ENCODE measurements at regions not wholly inside any gene's neighbourhood (a gene's known extent, or its start where the extent isn't known, plus 50 kb on each side); places are given as distances from the start of the nearest gene placed in this dataset.

DNA sequence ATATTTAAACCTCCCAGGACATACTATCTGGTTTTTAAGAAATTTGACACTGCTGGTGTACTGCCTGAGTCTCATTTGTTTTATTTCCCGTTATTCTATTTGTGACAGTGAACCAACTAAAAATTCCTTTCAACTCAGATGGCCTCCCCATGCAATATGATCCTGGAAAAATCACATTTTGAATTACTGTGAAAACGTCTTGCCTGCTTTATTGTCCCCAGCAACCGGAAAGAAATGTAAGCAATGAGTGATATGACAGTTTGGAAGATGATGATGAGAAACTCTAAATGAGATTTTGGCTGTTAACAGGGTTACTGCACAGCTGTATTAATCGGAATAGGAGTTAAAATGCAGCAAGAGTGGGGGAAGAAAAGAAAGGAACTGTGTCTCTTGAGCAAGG is 590.7 kb upstream of the CDH5 start:
- no peak for DNase-seq
- Mint-ChIP-seq H3K4me1 (no peaks in the 10 kb centered on the region), H3K9me3 (peaks cover 5 to 17% of the 10 kb centered on the region in 2 donors), H3K4me3 (no peak overlapping the region), H3K27ac (no peak overlapping the region), H3K27me3 (no peaks in the 10 kb centered on the region)
- ATAC-seq, result no peak

DNA sequence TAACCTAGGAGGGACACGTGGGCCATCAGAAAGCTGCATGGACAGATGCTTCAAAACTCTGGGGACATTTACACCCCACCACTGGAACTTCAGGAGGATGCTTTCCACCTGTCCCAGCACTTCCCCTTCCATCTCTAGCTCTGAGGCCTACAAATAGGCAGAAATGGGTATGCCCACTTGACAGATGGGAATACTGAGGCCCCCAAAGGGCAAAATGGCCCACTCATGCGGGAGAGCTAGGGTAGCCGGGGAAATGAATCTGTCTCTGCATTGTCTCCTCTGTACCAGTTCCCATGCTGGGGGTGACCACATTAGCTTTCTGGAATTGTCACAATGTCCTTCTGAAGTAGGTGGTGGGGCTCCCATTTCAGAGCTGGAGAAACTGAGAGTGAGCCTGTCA is 592.1 kb upstream of the CDH5 start:
- ATAC-seq (no peak), DNase-seq (no peak)
- Mint-ChIP-seq H3K4me1 (no peaks in the 10 kb centered on the region), H3K27me3 (no peaks in the 10 kb centered on the region), H3K27ac (no peak overlapping the region), H3K9me3 (peaks cover 5 to 15% of the 10 kb centered on the region in 2 donors), H3K4me3 (no peak overlapping the region)

DNA sequence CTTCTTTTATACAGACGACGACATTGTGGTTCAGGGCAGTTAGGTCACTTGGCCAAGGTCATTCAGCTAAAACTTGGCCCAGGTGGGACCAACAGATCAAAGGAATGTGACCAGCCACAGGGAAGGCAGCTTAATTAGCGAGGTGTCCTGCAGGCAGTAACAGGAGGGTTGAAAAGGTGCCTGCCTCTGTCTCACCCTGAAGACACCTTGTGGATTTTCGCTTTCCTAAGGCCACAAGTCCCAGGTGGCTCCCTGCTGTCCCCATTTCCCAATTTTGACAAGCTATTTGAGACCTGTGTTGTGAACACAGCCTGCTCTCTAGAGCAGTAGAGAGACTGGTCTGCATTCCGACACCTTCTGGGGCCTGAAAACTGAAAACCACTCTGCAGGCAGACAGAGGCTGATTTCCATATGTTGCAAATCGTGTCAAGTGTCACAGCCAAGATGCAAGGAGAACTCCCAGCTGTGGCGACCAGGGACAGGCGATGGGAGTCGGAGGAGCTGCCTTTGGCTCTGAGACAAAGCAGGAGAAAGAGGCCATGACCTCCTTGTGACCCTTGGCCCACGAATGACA is 593.1 kb upstream of the CDH5 start:
- ATAC-seq, result no peak

DNA sequence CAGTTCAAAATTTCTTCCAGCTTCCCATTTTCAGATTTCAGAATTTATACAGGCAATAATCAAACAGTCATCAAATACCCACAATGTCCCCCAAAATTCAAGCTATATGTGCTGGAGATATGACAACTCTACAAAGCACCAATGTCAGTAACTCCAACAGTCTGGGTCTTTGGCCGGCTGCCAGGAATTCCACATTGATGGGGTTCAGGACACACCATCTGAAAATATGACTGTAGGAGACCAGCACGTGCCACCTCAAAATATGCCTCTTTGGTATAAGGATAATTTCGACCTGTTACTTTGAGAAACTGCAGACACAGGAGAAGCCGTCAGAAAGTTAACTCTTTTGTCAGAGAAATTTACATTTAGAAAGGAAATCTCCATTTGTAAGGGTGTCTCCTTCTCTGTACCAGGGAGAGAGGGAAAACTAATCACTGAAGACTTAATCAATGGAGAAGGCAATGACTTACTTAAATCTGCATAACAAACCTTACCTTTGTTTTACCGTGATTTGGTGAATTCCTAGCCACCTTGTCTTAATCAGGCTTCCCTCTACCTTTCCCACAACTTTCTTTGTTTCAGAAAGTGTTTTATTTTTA is 594.3 kb upstream of the CDH5 start:
- Mint-ChIP-seq H3K27ac (no peak overlapping the region), H3K9me3 (peaks cover 3 to 12% of the 10 kb centered on the region in 2 donors), H3K4me3 (no peak overlapping the region), H3K4me1 (no peaks in the 10 kb centered on the region), H3K27me3 (no peaks in the 10 kb centered on the region)
- ATAC-seq, result no peak
- no peak for DNase-seq

More for the DNA sequence above, 593.1 kb upstream of the CDH5 start:
- no peak for DNase-seq
- Mint-ChIP-seq H3K27me3 (no peaks in the 10 kb centered on the region), H3K4me3 (no peak overlapping the region), H3K4me1 (no peaks in the 10 kb centered on the region), H3K27ac (no peak overlapping the region), H3K9me3 (peaks cover 5 to 15% of the 10 kb centered on the region in 2 donors)

DNA sequence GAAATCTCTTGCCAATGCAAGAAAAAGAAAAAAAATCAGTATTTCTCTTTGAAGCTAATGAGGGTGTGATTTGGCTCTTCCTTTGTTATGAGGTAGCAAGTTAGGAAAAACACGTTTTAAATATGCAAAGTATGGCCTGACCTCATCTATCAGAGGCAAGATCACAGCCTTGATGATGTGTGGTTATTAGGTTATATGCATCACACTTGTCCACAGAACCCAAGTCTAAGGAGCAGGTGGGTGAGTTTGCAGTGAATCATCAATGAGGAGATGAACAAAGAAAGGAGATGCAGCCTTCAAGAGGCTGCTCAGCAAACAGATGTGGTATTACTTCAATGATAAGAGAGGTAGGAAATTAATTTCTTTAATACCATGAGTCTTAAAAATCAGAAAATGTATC is 594.8 kb upstream of the CDH5 start:
- Mint-ChIP-seq H3K9me3 (peaks cover 0 to 7% of the 10 kb centered on the region in 2 donors), H3K4me3 (no peak overlapping the region), H3K27me3 (no peaks in the 10 kb centered on the region), H3K27ac (no peak overlapping the region), H3K4me1 (no peaks in the 10 kb centered on the region)
- no peak for ATAC-seq
- no peak for DNase-seq

DNA sequence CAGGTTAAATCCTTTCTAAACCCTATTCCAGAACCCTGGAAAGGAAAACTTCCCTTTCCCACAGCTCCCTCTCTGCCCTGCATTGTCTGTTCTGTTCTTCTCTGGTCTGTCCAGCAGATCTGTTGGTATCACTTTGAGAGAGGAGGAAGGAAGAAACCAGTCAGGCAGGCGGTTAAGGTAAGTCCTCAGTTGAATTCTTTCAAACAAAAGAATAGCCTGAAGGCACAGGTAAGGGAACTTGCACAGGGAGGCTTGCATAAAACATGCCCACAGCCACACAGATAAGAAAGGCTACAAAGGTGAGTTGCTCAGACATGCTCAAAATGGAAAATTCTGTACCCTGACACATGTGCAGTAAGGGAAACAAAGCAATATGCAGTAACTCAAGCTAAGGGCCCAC is 595.7 kb upstream of the CDH5 start:
- H3K27me3 Mint-ChIP-seq, result no peaks in the 10 kb centered on the region
- DNase-seq (no peak), ATAC-seq (no peak)
- H3K4me1 Mint-ChIP-seq, result no peaks in the 10 kb centered on the region
- peaks cover 0 to 7% of the 10 kb centered on the region in 2 donors for H3K9me3 Mint-ChIP-seq
- H3K27ac Mint-ChIP-seq, result no peak overlapping the region
- no peak overlapping the region for H3K4me3 Mint-ChIP-seq

DNA sequence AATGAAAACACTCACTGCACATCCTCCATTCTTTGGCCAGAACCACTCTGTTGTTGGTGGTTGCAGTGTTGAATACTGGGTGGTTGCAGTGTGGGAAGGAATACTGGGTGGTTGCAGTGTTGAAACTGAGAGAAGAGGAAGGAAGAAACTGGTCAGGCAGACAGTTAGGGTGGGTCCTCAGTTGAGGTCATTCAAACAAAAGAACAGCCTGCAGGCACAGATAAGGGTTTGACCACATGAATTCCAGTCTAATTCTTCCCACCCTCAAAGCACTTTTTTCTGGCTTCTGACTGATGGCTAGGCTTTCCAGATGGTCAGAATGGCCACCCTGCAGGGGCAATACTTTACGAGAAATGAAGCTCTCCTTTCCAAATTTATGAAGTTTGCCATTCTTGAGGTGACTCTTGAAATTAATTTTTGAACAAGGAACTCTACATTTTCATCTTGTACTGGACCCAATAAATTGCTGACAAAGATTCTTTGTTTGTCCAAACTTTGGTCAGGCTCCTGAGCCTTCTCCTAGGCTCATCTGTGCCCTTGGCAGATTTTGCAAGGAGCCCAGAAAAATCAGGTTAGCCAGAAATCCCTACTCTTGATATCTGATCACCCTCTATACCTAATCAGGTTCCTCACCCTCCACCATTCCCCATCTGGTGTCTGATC is 596.6 kb upstream of the CDH5 start:
- DNase-seq, result no peak
- no peak overlapping the region for H3K4me3 Mint-ChIP-seq
- ATAC-seq, result no peak
- H3K4me1 Mint-ChIP-seq, result no peaks in the 10 kb centered on the region
- H3K9me3 Mint-ChIP-seq, result peaks cover 0 to 7% of the 10 kb centered on the region in 2 donors
- H3K27me3 Mint-ChIP-seq, result no peaks in the 10 kb centered on the region
- no peak overlapping the region for H3K27ac Mint-ChIP-seq

DNA sequence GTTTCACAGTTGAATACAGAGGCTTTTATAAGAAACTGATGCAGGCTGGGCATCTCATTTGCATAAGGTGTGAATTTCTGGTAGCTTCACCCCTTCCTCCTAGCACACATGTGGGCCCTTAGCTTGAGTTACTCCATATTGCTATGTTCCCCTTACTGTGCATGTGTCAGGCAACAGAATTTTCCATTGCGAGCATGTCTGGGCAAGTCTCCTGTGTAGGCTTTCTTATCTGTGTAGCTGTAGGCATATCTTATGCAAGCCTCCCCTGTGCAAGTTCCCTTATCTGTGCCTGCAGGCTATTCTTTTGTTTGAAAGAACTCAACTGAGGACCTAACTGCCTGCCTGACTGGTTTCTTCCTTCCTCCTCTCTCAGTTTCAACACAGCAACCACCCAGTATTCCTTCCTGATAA is 597.4 kb upstream of the CDH5 start:
- no peaks in the 10 kb centered on the region for H3K4me1 Mint-ChIP-seq
- H3K27me3 Mint-ChIP-seq, result no peaks in the 10 kb centered on the region
- ATAC-seq (no peak), DNase-seq (no peak)
- no peak overlapping the region for H3K4me3 Mint-ChIP-seq
- H3K27ac Mint-ChIP-seq, result no peak overlapping the region
- H3K9me3 Mint-ChIP-seq, result peaks cover 0 to 7% of the 10 kb centered on the region in 2 donors

DNA sequence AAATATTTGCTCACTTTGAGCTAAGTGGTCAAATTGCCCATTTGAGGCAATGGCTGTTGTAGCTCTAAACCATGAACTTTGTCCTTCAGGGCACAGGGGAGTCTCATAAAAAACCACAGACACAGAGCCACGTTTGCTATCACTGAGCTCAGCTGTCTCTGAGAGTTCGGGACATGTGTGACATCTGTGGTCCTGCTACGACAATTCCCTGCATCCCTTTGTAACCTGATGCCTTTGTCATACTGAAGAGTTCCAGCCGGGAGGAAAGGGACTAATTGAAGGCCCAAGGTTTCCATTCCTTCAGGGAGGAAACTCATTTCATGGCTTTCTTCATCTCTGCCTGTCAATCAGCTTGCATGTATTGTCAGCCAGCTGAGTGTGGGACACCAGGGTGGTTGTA is 599.4 kb upstream of the CDH5 start:
- ATAC-seq (no peak), DNase-seq (no peak)
- H3K4me1 Mint-ChIP-seq, result no peaks in the 10 kb centered on the region
- H3K9me3 Mint-ChIP-seq, result peaks cover 0 to 7% of the 10 kb centered on the region in 2 donors
- no peak overlapping the region for H3K4me3 Mint-ChIP-seq
- H3K27me3 Mint-ChIP-seq, result no peaks in the 10 kb centered on the region
- no peak overlapping the region for H3K27ac Mint-ChIP-seq

DNA sequence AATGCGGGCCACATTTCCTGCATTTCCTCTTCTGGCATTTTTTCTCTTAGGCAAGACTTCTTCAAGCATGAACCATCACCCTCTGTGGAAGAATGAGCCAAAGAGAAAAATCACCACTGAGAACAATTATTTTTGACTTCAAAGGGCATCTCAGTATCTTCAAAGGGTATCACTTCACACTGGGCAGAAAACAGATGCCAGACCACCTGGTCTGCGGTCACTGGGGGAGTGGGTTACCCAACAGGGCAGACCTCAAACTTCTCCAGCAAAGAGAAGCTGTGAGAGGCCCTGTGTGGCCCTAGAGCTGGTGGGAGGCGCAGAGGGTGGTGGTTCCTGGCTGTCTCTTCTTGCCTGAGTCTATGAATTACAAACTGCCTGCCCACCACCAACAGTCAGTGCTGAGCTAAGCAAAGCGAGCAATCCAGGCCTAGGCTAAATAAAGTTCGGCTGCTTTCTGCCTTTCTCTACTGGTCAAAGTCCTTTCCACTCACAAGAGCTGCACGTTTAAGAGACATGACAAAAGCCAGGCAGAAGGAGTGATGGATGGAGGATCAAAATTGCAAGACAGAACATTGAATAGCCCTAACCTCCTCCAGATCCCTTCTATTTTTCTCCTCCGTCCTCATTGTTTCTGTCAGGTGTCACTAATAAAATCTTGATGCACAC is 602.7 kb upstream of the CDH5 start:
- no peaks in the 10 kb centered on the region for H3K4me1 Mint-ChIP-seq
- no peaks in the 10 kb centered on the region for H3K27me3 Mint-ChIP-seq
- no peak overlapping the region for H3K27ac Mint-ChIP-seq
- DNase-seq, result no peak
- ATAC-seq, result peak; percentile 28
- no peak overlapping the region for H3K4me3 Mint-ChIP-seq
- no peaks in the 10 kb centered on the region for H3K9me3 Mint-ChIP-seq

DNA sequence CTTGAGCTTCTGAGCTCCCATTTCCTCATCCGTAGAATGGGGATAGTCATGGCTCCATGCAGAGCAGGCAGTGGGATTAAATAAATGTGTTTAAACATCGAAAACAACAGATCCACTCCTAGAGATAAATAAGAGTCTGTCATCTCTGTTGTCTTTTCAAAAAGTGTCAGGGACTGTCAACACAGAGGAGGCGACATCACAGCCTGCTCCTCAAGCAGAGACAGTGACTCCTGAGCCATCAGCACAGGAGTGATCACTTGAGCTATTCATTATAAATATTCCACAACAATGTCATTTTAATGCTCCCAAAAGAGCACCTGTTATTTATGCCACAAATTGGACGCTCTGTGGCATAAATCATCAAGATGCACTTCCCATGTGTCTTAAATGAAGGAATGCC is 605.6 kb upstream of the CDH5 start:
- no peaks in the 10 kb centered on the region for H3K4me1 Mint-ChIP-seq
- ATAC-seq (no peak), DNase-seq (no peak)
- no peaks in the 10 kb centered on the region for H3K27me3 Mint-ChIP-seq
- no peak overlapping the region for H3K27ac Mint-ChIP-seq
- H3K9me3 Mint-ChIP-seq, result no peaks in the 10 kb centered on the region
- no peak overlapping the region for H3K4me3 Mint-ChIP-seq

DNA sequence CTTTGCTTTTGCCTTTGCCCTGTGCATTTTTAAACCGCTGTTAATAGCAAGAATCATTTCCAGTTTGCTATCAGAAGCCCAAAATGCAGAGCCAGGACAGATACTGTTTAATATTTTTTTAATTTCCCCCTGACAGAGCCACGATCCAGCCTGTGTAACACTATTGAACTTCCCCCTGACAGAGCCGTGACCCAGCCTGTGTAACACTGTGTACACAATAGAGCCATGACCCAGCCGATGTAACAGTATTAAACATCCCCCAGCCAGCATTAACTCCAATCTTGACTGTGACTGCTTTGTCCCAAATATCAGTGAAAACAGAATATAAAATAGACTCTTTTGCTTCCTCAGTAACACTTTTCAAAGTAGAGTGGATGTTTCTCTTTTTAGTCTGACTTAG is 607.9 kb upstream of the CDH5 start:
- ATAC-seq (no peak), DNase-seq (no peak)
- no peaks in the 10 kb centered on the region for H3K27me3 Mint-ChIP-seq
- H3K4me1 Mint-ChIP-seq, result no peaks in the 10 kb centered on the region
- no peak overlapping the region for H3K4me3 Mint-ChIP-seq
- H3K9me3 Mint-ChIP-seq, result peaks cover 5% of the 10 kb centered on the region in 2 donors
- no peak overlapping the region for H3K27ac Mint-ChIP-seq

DNA sequence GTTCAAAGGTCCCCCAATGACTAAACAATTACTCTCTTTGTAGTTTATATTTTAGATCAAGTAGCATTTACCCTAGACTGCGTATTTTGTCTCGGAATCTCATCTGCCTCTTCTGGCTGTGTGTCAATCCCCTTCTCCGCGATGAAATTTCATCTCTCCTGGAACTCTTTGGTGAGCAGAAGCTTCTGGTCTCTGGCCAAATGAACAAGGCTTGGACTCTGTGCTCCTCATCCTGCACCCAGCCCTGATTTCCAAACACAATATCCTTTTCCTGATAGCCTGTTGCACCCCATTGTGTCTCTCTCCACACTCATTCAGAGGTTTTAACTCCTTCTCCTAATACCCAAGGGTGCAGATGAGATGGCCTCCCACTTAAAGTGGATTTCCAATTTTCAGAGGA is 609.4 kb upstream of the CDH5 start:
- H3K27me3 Mint-ChIP-seq, result no peaks in the 10 kb centered on the region
- H3K9me3 Mint-ChIP-seq, result peaks cover 5 to 7% of the 10 kb centered on the region in 2 donors
- H3K27ac Mint-ChIP-seq, result no peak overlapping the region
- DNase-seq (no peak), ATAC-seq (no peak)
- no peak overlapping the region for H3K4me3 Mint-ChIP-seq
- no peaks in the 10 kb centered on the region for H3K4me1 Mint-ChIP-seq

DNA sequence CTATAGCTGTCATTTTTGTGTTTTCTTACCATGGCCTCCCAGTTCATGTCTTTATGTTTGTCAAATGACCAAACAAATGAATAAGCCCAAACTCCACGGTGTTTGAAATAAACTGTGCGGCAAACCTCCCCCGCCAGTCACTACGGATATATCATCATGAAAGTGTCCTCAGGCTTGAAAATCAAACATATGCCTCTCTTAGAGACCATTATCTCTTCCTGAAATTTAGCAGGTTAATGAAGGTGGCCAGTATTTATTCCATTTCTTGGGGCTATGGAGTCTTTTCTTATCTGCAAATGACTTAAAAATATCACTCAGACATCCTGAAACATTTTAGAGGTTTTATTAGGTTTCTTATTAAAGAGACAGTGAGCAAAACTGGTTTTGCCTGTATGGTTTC is 610.3 kb upstream of the CDH5 start:
- ATAC-seq (no peak), DNase-seq (no peak)
- Mint-ChIP-seq H3K9me3 (peaks cover 5 to 7% of the 10 kb centered on the region in 2 donors), H3K4me3 (no peak overlapping the region), H3K4me1 (no peaks in the 10 kb centered on the region), H3K27ac (peak overlapping the region in 1 of 2 donors; percentile 66), H3K27me3 (no peaks in the 10 kb centered on the region)

DNA sequence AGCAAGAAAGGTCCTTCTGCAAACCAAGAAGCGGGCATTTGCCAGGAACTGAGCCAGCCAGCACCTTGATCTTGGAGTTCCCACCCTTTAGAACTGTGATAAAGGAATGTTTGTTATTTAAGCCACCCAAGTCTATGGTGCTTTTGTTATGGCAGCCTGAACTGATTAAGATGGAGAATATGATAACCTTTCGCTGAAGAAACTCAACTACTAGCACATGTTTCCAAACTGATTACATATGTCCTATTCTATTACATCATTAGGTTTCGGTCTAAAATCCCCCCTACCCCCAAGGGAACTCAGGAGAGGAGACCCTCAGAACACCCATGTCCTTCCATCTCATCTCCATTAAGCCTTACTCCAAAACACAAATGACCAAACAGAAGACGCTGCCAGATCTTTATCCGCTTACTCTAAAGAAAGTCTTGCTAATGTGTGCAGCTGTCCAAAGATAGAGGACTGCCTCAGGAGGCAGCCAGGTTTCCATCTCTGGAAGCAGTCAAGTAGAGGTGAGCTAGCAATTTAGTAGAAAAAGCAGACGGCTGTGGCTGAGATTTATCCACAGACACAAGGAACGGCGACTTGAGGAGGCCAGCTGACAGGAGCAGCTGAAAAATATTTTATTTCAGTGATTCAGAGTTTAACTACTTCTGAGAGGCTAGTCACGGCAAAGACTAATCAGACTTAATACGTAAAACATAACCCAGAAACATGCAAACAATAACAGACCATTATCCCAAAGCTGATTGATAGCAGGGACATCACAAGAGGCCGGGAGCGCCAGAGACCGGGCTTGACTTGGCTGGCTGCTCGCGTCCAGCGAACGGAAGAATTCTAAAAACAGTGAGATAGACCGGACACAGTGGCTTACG is 611.4 kb upstream of the CDH5 start:
- H3K4me3 Mint-ChIP-seq, result no peak overlapping the region

More for the DNA sequence above, 611.4 kb upstream of the CDH5 start:
- Mint-ChIP-seq H3K4me1 (no peaks in the 10 kb centered on the region), H3K27me3 (no peaks in the 10 kb centered on the region), H3K9me3 (peaks cover 5 to 7% of the 10 kb centered on the region in 2 donors), H3K27ac (no peak overlapping the region)
- ATAC-seq (no peak), DNase-seq (no peak)

Measured in stimulated activated naive CD8-positive, alpha-beta T cell treated with anti-CD3 and anti-CD28 coated beads, Interleukin-15, amount 100 ng/mL, for 72 hours (primary cell).